NCI-H1105 treated with DMSO at 0.1 percent for 48 hours (cell line): ENCODE measurements at regions not wholly inside any gene's neighbourhood (a gene's known extent, or its start where the extent isn't known, plus 50 kb on each side); places are given as distances from the start of the nearest gene placed in this dataset.
A peak's percentile ranks its signal among the peaks of the same experiment; 100 is the strongest.
"Not testable (repeated sequence)": the region's sequence is repeated elsewhere in the genome, so short reads cannot be mapped to it uniquely, and the experiment has no call there.

Experiments
- DNase-seq: peaks from one replicate; lab custom pipeline; 2025; lab: John Stamatoyannopoulos, UW

DNA sequence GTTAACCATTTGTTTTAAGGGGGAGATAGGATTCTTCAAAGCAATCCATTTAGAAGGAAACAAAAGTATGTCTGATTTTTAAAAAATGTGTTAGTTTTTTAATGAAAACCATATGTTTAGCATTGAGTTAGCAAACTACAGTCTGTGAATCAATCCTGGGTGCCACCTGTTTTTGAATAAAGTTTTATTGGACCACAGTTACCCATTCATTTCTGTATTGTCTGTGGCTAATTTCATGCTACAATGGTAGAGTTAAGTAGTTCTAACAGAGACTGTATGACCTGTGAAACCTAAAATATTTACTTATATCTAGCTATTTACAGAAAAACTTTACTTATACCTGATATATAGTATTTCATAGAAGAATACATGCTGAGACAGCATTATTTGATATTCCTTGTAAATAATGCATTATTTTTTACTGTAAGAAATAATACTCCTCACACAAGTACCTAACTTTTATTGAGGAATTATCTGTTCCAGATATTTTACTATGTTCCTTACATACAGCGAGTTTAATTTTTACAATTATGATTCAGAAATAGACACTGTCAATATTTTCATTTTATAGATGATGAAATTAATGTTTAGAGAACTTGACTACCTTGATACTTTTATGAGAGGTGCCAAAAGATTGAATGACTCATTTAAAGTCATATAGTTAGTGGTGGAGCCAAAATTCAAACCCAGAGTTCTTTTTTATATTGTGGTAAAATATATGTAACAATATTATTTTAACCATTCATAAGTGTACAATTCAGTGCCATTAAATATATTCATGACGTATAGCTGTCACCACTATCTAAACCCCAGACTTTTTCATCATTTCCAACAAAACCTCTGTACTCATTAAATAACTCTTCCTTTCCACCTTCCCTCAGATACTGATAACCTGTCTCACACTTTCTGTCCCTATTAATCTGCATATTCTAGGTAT lies 122.0 kb downstream of the GLUD2 start:
- DNase-seq: no peak

DNA sequence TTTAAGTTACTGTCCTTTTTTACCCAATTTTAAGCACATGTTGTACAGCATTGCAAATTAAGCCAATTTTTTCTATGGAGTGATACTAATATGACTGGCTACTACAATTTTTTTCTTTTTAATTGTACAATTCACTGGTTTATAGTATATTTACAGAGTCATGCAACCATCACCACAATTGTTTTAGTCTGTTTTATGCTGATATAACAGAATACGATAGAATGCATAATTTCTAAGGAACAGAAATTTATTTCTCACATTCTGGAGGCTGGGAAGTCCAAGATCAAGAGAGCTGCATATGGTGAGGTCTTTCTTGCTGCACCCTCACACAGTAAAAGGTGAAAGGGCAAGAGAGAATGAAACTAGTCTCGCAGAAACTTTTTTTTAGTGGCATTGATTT lies 125.3 kb downstream of the GLUD2 start:
- no peak for DNase-seq

- DNase-seq: peak; percentile 34
Observed at GRCh38 chrX:121179972-121180371, 132.6 kb downstream of the GLUD2 start.

- DNase-seq: peak; percentile 62
Observed at GRCh38 chrX:121191779-121192178, 144.4 kb downstream of the GLUD2 start.

DNA sequence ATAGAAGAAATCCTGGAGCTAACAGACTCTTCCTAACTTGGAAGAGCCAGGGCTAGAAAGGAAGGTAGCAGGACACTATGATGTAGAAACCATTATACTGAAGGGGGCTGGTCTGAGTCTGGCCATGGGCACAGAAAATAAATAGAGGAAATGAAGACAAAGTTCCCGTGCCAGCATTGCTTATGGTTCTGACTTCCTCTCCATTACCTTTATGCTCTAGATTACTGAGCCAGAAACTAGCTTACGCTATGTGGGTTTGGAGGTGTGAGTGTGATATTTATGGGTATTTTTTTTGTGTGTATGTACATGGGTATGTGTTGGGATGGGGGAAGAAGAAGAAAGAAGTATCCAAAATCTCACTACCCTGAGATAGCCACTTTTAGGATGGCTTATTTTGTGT lies 148.3 kb downstream of the GLUD2 start:
- DNase-seq: no peak

DNA sequence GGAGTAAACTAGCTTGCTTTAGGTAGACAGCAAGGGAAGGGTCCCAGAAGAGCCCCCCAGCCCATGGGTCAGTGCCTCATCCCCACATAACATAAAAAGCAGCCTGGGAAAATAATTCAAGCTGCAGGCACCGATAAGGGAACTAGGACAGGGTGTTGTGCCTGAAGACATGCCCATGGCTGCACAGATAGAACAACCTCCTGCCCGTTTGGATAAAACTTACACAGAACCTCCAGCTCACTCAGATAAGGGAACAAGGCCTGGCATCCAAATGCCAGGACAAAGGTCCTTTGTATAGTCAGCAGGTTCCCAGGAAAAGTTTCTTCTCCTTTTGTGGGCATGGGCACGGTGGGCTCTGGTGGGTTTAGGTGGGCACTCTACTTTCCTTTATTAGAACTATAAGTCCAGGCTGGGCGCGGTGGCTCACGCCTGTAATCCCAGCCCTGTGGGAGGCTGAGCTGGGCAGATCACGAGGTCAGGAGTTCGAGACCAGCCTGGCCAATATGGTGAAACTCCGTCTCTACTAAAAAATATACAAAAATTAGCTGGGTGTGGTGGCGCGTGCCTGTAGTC lies 149.5 kb downstream of the GLUD2 start:
- DNase-seq: not testable (repeated sequence)

DNA sequence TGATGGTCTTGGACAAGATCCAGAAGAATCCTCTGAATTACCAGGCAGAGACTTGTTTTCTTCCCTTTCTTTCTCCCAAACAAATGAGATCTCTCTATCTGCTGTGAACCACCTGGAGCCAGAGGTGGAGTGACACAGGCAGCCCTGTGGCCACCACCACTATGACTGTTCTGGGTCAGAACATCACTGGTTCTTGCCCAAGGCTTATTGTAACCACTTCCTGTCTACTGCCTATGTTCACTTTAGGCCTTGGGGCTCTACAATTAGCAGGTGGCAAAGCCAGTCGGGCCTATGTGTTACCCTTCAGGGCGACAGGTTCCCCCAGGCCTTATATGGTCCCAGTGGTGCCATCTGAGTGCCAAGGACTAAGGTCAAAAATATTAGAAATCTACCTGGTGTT lies 161.2 kb downstream of the GLUD2 start:
- DNase-seq: no peak

DNA sequence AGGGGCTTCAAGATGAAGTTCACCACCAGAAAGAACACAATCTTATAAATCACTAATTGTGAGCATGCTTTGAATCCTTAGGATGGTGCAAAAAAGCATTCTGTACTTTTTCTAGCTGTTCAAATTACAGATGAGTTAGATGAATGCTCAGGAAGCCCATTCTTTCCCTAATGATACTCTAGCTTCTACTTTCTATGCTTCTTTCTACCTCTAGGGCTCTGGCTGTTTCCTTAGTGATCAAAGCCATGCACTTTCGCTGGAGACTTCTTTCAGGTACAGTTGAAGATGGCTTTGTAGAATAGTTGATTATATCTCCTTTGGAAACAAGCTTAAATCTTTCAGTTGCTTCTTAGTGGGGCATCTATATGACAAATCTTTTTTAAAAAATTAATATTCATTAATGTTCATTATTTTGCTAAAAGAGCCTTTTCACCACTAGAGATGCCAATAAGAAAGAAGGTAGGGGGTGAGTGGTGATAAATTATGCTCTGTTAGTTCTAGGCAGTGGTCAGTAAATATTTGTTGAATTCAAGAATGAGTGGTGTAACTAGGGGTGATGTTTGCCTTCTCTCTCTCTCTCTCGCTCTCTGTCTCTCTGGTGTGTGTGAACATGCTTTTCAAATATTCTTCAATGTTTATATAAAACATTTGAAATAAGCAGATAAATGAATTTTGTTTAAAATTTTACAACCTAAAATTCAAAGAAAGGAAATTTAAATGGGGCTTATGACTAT lies 169.4 kb downstream of the GLUD2 start:
- no peak for DNase-seq

DNA sequence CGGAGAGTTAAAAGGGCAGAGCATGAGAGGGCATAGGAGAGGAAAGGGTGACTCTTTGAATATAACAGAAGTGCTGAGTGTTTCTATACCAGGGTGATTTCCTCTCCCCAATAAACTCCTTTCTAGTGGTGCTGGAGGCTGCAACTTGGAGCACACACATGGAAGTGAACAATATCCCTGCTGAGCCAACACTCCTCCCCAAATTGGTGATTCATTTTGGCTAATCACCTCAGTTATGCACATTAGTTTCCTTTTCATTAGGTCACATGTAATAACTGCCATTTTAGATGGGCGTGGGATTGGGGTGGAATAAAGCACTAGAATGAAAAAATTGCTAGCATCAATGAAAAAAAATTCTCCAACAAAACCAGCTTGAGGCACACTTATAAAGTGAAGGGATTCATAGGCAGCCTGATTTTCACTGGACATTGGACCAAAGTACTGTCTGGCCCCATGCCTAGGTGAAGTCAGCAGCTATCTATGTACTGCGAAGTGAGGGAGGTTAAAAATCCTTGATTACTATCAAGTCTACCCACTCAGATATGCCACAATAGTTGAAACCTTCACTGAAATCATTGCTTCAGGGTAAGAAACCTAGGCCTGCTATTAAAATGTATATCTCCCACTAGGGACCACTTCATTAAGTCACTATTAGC lies 174.0 kb downstream of the GLUD2 start:
- DNase-seq: no peak

DNA sequence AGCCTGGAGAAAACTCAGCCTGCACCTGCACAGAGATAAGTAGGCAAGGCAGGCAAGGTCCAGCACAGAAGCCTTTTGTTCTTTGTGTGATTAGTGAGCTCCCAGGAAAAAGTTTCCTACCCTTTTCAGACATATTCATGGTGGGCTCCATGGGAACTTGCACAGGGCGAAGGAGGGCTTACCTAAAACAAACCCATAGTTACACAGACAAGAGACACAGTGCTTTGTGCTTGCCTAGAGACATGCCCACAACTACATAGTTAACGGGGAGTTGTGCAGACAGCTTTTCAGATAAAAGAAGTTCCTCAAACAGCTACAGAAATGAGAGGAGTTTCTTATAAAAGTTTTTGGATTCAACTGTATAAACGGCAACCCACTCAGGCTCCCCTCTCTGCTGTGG lies 180.5 kb downstream of the GLUD2 start:
- DNase-seq: no peak

DNA sequence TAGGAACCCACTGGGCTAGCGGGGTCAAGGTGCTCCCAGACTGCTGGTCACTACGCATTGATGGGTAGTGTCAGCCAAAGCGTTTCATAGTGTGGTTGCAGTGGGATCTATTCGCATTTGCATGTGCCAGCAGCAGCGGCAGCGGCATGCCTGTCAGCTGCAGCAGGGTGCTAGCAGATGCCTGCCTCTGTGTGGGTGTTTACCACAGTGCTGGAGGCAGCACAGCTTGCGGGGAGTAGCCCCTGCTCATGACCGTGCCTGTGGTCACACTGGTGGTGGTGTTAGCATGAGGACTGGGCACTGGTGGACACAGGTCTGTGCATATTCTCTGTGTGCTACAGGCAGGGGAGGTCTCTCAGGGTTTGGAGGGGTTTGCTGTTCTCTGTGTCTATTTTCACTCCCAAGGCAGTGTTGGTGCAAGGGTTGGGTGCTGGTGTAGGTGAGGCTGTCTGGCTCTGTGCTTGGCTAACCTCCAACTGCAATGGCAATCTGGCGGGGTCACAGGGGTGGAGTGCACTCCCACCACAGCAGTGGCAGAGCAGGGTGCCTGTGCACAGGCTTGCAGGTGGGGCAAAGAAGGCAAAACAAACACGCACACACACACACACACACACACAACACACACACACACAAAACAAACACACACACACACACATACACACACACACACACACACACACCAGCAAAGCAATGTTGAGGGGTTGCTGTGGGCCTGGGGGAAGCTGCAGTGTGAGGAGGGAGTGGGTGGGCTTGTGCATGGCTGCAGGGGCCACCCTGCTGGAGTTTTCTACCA lies 184.4 kb downstream of the GLUD2 start:
- peak; percentile 2 for DNase-seq

GRCh38 chrX:121236040-121236439 lies 188.6 kb downstream of the GLUD2 start:
- no peak for DNase-seq

DNA sequence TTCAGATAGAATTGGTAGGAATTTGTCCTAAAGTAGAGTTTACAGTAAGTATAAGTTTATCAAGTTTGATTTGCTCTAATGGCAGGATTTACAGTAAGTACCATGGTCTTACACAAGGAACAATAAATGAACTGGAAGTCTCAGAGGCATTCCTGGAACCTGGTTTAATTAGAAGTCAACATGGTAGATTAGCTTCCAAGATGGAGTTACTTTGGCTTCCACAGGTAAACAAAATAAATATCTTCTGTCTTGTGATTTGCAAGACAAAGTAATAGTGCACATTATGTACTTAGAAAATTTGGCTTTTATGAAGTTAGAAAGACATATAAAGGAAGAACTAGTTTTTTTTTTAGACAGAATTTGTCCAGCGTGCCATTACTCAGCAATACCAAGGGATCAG lies 190.7 kb downstream of the GLUD2 start:
- no peak for DNase-seq

GRCh38 chrX:121244511-121244910 lies 197.1 kb downstream of the GLUD2 start:
- no peak for DNase-seq

DNA sequence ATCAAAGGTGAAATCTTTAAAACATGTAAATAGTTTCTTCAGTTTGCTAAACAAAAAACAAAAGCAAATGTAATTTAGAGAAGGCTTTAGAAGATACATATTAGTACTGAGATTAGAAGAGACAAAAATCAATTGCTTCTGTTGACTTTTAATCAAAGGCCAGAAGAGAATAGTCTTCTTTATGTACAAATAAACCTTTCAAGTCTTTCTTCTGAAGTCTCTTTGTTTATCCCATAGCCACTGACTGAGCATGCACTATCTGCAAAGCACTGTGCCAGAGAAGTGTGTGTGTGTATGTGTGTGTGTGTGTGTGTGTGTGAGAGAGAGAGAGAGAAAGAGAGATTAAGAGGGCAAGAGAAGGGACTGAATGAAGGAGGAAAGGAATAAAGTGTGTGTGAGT lies 198.4 kb downstream of the GLUD2 start:
- no peak for DNase-seq

- no peak for DNase-seq
Observed at GRCh38 chrX:121254336-121254735, 206.9 kb downstream of the GLUD2 start.

- DNase-seq: no peak
Observed at GRCh38 chrX:121256647-121257046, 209.2 kb downstream of the GLUD2 start.

DNA sequence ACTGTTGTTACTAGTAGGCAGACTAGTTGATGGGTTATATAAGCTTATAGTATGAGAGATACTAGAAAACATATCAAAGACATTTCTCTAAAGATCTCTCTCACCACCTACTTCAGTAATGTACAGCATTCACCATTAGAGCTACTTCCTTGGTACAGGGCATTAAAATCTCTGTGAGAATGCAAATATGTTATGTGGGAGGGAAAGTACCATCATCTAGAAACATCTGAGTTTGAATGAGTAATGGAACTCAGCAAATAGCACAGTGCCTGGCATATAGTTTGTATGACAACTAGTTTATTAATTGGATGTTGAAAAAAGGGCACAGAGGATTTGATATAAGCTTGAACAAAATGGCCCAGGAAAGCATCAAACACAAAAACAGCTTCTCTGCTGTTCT lies 211.1 kb downstream of the GLUD2 start:
- DNase-seq: no peak

GRCh38 chrX:121259170-121259569 lies 211.8 kb downstream of the GLUD2 start:
- no peak for DNase-seq

GRCh38 chrX:121260596-121261240 lies 213.3 kb downstream of the GLUD2 start:
- no peak for DNase-seq

DNA sequence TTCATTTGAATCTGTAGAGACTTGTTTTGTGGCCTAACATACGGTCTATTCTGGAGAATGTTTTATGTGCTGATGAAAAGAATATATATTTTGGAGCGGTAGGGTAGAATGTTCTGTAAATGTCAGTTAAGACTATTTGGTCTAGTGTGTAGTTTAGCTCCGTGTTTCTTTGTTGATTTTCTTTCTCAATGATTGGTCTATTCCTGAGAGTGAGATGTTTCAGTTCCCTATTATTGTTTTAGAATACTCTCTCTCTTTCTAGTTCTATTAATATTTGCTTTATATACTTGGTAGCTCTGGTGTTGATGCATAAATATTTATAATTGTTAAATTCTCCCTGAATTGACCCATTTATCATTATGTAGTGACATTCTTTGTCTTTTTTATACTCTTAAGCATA lies 236.5 kb downstream of the GLUD2 start:
- DNase-seq: no peak
